HG03520 (cell line): ENCODE measurements at regions not wholly inside any gene's neighbourhood (a gene's known extent, or its start where the extent isn't known, plus 50 kb on each side); places are given as distances from the start of the nearest gene placed in this dataset.
"Not testable (repeated sequence)": the region's sequence is repeated elsewhere in the genome, so short reads cannot be mapped to it uniquely, and the experiment has no call there.

ENCODE experiments used
- ATAC-seq: cut with Tn5 transposase; IDR thresholded peaks from one replicate; pipeline ENCODE4 v1.9.1; 2021; ENCODE audit warnings: mild to moderate bottlenecking, moderate library complexity; ENCODE audit not compliant: unreplicated experiment

DNA sequence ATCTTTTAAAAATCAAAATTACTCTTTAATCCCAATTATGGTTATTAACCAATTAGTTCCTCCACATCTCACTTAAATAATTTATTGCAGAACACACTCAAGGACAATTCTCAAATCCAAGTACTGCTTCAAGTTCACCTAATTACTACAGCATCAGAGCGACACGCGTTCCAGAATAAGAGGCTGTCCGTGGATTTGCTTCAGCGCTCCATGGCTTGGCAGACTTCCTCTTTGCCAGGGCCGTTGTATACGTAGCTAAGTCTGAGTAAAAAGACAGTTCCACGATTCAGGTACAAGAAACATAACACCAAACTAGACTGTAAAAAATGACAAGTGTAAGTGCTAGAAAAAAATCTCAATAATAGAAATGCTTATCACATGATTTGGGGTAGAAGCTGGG is 153.2 kb upstream of the MYT1L start:
- no peak for ATAC-seq

DNA sequence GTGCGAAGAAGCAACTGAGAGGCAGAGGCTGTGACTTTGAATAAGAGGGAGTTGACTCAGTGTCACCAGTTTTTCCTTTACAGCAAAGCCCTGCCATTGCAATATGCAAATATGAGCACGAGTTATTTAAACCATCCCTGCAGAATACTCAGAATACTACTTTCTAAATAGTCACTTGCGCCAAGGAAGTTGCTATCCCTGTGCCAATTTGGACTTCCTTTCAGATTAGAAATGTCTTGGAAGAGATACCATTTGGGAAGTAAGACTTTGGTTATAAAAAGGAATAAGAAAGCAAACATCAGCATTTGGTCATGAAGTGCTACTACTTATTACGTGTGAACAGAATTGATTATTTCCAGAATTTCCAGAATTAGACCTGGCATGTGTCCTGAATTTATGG is 151.8 kb upstream of the MYT1L start:
- ATAC-seq: no peak

- no peak for ATAC-seq
These were observed 141.8 kb upstream of the MYT1L start for GRCh38 chr2:2472881-2473280.

GRCh38 chr2:2472044-2472443 is 141.0 kb upstream of the MYT1L start:
- ATAC-seq: no peak

DNA sequence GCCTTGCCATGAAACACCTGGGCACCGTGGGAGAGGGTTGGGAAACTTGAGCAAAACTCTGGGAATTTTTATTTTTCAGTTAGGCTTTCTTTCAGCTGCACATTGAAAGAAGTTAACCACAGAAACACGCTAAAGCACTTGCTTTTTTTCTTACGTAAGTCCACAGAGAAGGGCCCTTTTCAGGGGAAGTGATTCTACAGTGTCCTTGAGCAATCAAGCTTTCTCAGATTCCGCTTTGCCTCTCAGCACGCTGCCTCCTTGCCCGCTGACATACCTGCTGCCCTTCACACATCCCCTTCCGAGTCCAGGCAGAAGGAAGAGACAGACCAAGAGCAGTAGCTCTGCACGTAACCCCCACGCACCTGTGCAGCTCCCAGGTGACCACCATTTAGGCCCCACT is 135.5 kb upstream of the MYT1L start:
- ATAC-seq: no peak

DNA sequence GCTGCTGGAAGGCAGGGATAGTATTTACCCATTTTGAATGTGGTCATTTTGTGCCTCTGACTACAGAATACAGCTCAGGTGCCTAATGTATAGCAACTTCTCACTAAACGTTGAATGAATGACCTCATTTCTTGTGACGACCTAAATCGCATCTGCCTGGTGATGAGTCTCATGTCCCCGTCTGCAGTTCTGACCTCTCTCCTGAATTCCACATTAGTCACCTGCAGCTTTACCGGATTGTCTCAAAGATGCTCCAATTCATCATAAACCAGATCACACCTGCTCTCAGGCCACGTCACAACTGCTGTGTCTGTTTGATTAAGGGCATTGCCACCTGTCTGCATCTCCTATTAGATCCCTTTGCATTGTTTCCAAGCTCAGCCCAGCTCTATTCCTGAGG is 133.6 kb upstream of the MYT1L start:
- ATAC-seq: no peak

GRCh38 chr2:2464094-2464493 is 133.0 kb upstream of the MYT1L start:
- no peak for ATAC-seq

GRCh38 chr2:2456721-2457120 is 125.6 kb upstream of the MYT1L start:
- ATAC-seq: no peak

DNA sequence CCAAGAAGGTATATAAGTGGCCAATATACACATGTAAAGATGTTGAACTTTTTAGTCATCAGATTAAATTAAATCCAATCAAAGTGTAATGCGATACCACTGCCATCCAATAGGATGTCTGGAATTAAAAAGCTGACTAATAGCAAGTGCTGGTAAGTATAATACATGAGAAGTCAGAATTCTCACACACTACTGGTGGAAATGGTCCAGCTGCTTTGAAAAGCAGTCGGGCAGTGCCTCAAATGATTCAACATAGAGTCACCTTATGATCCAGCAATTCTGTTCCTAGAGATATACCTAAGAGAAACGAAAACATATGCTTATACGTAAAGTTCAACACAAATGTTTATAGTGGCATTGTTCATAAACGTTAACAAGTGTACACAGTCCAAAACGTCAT is 124.1 kb upstream of the MYT1L start:
- ATAC-seq: no peak

- no peak for ATAC-seq
These were observed 121.9 kb upstream of the MYT1L start for GRCh38 chr2:2452961-2453360.

GRCh38 chr2:2451275-2451674 is 120.2 kb upstream of the MYT1L start:
- ATAC-seq: not testable (repeated sequence)

GRCh38 chr2:2448178-2448577 is 117.1 kb upstream of the MYT1L start:
- no peak for ATAC-seq

DNA sequence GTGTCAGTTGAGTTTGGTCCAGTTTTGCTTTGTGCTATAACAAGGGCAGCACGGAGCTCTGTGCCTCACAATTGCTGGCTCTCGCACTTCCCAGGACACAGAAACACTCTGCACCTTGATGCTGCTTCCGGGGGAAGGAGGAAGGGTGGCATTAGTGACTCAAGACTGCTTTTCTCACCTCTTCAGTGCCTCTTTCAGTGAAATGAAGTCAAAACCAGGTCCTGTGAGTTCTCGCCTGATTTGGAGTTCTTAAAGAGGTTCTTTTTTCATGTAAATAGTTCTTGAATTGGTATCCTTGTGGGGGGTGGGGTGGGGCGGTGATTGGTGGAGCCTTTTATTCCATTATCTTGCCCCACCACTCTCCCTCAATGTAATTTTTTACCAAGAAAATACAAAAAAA is 91.5 kb upstream of the MYT1L start:
- no peak for ATAC-seq

DNA sequence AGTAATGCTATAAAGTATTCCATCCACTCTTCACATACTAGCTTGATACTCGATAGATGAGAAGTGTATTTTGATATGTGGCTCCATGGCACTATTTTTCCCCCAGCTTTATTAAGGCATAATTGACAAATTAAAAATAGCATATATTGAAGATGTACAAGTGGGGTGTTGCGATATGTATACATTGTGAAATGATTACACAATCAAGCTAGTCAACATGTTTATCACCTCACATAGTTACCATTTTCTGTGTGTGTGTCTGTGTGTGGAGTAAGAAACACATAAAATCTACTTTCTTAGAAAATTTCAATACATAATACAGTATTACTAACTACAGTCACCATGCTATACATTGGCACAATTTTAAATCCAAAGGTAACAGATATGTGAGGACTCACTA is 82.5 kb upstream of the MYT1L start:
- ATAC-seq: no peak

DNA sequence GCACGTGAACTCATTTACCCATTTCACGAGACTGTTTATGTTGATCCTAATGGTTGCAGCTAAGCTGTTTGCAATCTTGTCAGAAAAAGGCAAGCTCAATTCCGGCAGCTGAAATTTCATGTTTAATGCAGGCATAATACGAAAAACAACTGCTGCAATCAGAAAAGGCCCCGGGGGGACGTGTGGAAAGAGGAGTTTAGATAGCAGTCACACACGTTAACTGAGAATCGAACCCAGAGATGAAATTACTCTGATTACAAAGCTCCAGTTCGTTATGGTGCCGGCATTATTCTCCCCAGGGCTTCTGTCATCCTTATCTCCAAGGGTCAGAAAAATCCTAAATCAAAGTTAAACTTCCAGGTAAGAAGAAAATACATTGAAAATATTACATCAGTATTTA is 79.9 kb upstream of the MYT1L start:
- no peak for ATAC-seq

DNA sequence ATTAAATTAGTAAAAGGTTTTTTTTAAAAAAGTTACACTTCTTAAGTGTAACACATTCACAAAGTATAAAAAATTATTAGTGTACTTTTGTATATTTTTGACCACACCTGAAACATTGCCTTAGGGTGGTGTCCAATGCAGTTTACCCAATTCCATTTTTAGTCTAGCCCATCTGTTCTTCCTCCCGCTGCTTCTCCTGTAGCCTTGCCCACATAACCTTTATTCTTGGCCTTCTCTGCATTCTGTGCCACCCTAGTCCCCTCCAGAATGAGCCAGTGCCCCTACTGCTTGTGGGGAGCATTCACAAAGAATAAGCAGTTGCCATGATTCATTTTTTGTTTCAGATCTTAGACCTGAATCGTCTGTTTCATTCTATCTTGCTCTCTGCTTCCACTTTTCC is 78.4 kb upstream of the MYT1L start:
- ATAC-seq: no peak

DNA sequence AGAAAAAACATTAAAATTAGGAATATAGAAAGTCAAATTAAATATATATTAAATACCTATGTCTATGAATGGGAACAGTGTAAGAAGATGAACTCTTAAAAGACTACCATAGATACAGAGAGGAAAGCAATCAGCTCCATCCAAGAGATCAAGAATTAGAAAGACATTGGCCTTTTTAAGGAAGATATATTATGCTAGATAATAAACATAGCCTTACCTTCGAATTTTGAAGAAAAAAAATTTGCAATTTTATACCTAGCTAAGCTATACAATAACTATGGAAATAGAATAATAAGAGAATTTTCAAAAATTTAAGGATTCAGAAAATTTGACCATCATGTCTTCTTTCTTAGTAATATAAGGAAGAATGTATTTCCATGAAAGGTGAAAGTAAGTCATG is 74.7 kb upstream of the MYT1L start:
- ATAC-seq: no peak

GRCh38 chr2:2400286-2401038 is 69.4 kb upstream of the MYT1L start:
- ATAC-seq: no peak

DNA sequence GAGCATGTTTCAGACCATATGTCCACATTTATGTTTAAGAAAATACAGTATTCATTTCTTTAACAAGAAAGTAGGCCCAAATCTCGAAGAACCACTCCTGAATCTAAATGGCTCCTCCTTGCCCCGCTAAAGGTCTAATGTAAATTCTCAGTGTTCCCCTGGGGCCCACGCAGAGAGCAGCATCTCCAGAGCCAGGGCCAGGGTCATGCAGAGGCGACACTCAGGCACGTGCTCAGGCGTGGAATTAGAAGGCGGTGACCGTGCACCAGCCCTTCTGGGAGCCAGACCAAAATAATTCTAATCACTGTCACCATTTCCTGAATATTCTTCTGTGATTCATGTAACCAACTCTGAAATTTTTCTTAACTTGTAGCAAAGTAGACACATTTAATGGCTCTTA is 68.3 kb upstream of the MYT1L start:
- ATAC-seq: no peak

DNA sequence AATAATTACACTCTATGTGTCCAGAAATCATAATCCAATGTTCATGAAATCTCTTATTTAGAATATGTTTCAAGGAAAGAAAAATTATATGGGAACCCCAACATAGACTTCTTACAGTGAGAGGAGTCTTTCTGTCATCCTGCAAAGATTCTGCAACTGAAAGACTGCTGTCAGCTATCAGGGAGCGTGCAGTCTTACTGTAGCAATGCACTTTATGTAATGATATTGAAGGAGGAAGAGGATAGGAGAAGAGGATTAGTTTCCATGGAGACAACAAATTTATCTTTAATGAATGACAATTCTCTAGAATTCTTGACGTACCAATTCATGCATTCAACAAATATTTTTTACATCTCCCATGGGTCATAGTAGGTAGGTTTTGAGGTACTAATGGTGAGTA is 61.3 kb upstream of the MYT1L start:
- ATAC-seq: no peak

GRCh38 chr2:2389215-2389614 is 58.1 kb upstream of the MYT1L start:
- no peak for ATAC-seq
